ENCODE measurements at regions not wholly inside any gene's neighbourhood (a gene's known extent, or its start where the extent isn't known, plus 50 kb on each side); places are given as distances from the start of the nearest gene placed in this dataset.

DNA sequence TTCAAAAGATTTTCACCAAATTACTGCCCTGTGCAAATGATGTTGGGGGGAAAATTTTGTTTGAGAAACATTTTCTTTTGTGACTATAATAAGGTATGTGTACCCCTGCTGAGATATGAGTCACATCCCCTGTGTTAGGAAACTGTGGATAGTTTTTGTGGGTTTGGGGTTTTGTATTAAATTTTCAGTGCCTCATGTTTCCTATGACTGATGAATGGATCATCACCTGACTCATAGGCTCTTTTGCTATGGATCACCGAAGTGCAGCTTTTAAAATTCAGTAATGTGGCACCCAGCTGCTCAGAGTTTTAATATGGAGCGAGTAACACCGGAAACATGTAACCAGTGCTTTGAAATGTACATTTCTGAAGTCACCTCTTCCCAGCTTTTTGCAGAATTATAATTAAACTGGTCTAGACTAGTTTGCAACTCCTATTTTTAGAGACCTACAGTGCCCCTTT, 167.4 kb upstream of the HMGA2 start:
- Histone ChIP-seq H3K36me3 (ENCODE audit: control insufficient read depth, insufficient read depth, low read length) (no peaks in the 10 kb centered on the region), H3K4me1 (replicated peaks in 1 of 2; ENCODE audit: control insufficient read depth in 2 of 2, insufficient read depth in 2 of 2, low read length in 2 of 2) (peaks cover 0 to 40% of the 10 kb centered on the region in 2 experiments; a peak in 3 of 5 replicates), H3K9me3 (replicated peaks; ENCODE audit: control insufficient read depth, insufficient read depth, low read depth, low read length) (no peaks in the 10 kb centered on the region), H4K20me1 (replicated peaks; ENCODE audit: control insufficient read depth, insufficient read depth, low read length) (no peaks in the 10 kb centered on the region), H3K9me1 (ENCODE audit: control insufficient read depth, insufficient read depth, low read length) (no peaks in the 10 kb centered on the region), H3K79me2 (ENCODE audit: control insufficient read depth, insufficient read depth, low read length) (no peaks in the 10 kb centered on the region), H2AFZ (ENCODE audit: low read depth, low read length) (0 out of 2 replicates have a peak overlapping the region, but pooled peaks have one; percentile 46), H3K4me2 (ENCODE audit: insufficient read depth, low read length) (no peak overlapping the region), H3K4me3 (no peak overlapping the region), H3K27me3 (ENCODE audit: control insufficient read depth in 2 of 2, insufficient read depth in 2 of 2, low read length in 2 of 2) (no peaks in the 10 kb centered on the region), H3K27ac (ENCODE audit: extremely low read depth, low read depth, low read length) (peak overlapping the region; percentile 61; the same call in 2 of the 3 replicates), H3K9ac (ENCODE audit: insufficient read depth in 1 of 2, low read depth in 2 of 2, low read length in 2 of 2) (no peak overlapping the region)
- ChIA-PET POLR2A (no interaction called here), CTCF (ENCODE audit: low intra/inter-chr PET ratio) (no interaction called here)
- in situ Hi-C loops (cut with MboI) = no loop called here
- no peak for FAIRE-seq
- 22% methylated on average over 3 of the region's 3 CpGs for WGBS (ENCODE audit: insufficient coverage, low coverage, missing lambda C conversion rate)
- DNase-seq (ENCODE audit: extremely low read depth in 1 of 4, low spot score in 3 of 4) = peak in 3 of 4 experiments; percentile 17 to 42 (median 26)
- no TSS peak for BruUV-seq (replicated peaks)
- no peak for ATAC-seq
- intact Hi-C loops (cut with micrococcal nuclease) = no loop called here
- TF ChIP-seq JUND (IDR thresholded peaks at IDR 0.05; ENCODE audit: borderline replicate concordance, low read depth, low read length) = peak; percentile 52; the same call in 1 of the 2 replicates
- TF ChIP-seq JUND (tag; IDR thresholded peaks at IDR 0.05; ENCODE audit: borderline replicate concordance, low read depth, low read length) = peak; percentile 58; the same call in 2 of the 3 replicates
- TF ChIP-seq ARID1B (IDR thresholded peaks at IDR 0.05) = peak; percentile 49; the same call in 1 of the 2 replicates
- TF ChIP-seq RBFOX2 (IDR thresholded peaks at IDR 0.05; ENCODE audit: low read depth, low read length) = no peak
- TF ChIP-seq, protein P1, sequence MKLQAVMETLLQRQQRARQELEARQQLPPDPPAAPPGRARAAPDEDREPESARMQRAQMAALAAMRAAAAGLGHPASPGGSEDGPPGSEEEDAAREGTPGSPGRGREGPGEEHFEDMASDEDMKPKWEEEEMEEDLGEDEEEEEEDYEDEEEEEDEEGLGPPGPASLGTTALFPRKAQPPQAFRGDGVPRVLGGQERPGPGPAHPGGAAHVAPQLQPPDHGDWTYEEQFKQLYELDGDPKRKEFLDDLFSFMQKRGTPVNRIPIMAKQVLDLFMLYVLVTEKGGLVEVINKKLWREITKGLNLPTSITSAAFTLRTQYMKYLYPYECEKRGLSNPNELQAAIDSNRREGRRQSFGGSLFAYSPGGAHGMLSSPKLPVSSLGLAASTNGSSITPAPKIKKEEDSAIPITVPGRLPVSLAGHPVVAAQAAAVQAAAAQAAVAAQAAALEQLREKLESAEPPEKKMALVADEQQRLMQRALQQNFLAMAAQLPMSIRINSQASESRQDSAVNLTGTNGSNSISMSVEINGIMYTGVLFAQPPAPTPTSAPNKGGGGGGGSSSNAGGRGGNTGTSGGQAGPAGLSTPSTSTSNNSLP (IDR thresholded peaks at IDR 0.05; ENCODE audit: borderline replicate concordance, low read depth, low read length) = 0 out of 2 replicates have a peak, but pooled peaks have one; percentile 25
- TF ChIP-seq, protein P2, sequence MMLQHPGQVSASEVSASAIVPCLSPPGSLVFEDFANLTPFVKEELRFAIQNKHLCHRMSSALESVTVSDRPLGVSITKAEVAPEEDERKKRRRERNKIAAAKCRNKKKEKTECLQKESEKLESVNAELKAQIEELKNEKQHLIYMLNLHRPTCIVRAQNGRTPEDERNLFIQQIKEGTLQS (IDR thresholded peaks at IDR 0.05) = peak; percentile 75
- TF ChIP-seq, protein P2 (CRISPR knock-in tag; conservative IDR thresholded peaks at IDR 0.05) = no peak
- peak; percentile 14 for TF ChIP-seq FOS (IDR thresholded peaks at IDR 0.05; ENCODE audit: extremely low read depth, insufficient read length)
- peak; percentile 37; the same call in 1 of the 2 replicates for TF ChIP-seq RNF2 (IDR thresholded peaks at IDR 0.05)
- TF ChIP-seq ZKSCAN8 (CRISPR knock-in tag; IDR thresholded peaks at IDR 0.05) = peak; percentile 40; the same call in 1 of the 2 replicates
- TF ChIP-seq, protein P3, sequence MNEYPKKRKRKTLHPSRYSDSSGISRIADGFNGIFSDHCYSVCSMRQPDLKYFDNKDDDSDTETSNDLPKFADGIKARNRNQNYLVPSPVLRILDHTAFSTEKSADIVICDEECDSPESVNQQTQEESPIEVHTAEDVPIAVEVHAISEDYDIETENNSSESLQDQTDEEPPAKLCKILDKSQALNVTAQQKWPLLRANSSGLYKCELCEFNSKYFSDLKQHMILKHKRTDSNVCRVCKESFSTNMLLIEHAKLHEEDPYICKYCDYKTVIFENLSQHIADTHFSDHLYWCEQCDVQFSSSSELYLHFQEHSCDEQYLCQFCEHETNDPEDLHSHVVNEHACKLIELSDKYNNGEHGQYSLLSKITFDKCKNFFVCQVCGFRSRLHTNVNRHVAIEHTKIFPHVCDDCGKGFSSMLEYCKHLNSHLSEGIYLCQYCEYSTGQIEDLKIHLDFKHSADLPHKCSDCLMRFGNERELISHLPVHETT (CRISPR knock-in tag; conservative IDR thresholded peaks at IDR 0.05 in 1 of 2, IDR thresholded peaks at IDR 0.05 in 1 of 2) = peak in 1 of 2 experiments; percentile 35; a peak in 1 of 4 replicates
- TF ChIP-seq HMG20B (CRISPR knock-in tag; IDR thresholded peaks at IDR 0.05) = no peak
- peak; percentile 99 for TF ChIP-seq FOSL1 (tag; conservative IDR thresholded peaks at IDR 0.05)
